ENCODE measurements at regions not wholly inside any gene's neighbourhood (a gene's known extent, or its start where the extent isn't known, plus 50 kb on each side); places are given as distances from the start of the nearest gene placed in this dataset.

- TF ChIP-seq GATA2 (IDR thresholded peaks at IDR 0.05; ENCODE audit: low read depth, low read length) (no peak), GATA3 (IDR thresholded peaks at IDR 0.05; ENCODE audit: low read depth, low read length) (no peak)
Measured at GRCh38 chr14:34302654-34303053, 159.4 kb downstream of the SPTSSA start.

All from SH-SY5Y (cell line).